DLD1 (cell line): ENCODE measurements at regions not wholly inside any gene's neighbourhood (a gene's known extent, or its start where the extent isn't known, plus 50 kb on each side); places are given as distances from the start of the nearest gene placed in this dataset.

Source experiments
- in situ Hi-C: cut with HindIII; loops from 2 replicates; pipeline ENCODE4 v1.10.0; 2017; ENCODE audit warnings: low sequenced_read_pairs

GRCh38 chr4:181951265-181951664 lies 291.9 kb upstream of the TENM3 start:
- in situ Hi-C loops: no loop called here

DNA sequence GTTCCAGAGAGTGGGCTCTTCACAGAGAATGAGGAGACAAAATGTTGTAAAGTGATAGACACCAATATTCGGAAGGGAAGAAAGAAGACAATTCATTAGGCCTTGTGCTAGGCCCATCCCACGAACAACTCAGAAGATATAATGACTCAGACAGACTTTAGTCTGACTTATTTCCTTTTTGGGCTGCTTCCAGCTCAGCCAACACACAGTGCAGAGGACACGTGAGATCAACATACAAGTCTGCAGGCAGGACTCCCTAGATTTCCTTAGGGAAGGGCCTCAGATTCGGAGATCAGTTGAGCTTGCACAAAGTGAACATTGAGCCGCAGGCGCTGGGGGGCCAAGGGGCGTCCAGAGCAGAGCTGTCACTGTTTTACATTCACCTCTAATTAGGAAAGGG lies 290.7 kb upstream of the TENM3 start:
- in situ Hi-C loops: no loop called here

GRCh38 chr4:181956512-181956911 lies 286.7 kb upstream of the TENM3 start:
- in situ Hi-C loops: no loop called here

GRCh38 chr4:181957088-181957487 lies 286.1 kb upstream of the TENM3 start:
- in situ Hi-C loops: no loop called here

GRCh38 chr4:181958446-181958845 lies 284.8 kb upstream of the TENM3 start:
- in situ Hi-C loops: no loop called here

GRCh38 chr4:181959121-181959520 lies 284.1 kb upstream of the TENM3 start:
- in situ Hi-C loops: no loop called here

DNA sequence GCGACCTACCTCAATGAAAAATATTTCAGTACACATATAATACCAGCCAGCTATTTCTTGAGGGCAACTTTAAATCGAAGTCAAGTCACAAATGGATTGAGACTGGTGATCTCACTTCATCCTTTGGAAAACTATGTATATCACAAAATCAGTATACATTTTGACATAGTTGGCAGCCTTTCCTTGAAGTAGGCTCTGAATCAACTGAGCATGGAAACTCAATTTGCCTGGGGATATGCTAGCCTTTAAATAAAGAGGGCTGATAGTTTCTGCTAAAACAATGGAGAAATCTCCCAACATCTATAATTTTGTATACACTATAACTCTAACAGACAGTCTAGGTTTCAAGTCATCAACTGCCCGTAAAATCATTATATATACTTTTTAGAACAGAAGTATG lies 282.8 kb upstream of the TENM3 start:
- in situ Hi-C loops: no loop called here

DNA sequence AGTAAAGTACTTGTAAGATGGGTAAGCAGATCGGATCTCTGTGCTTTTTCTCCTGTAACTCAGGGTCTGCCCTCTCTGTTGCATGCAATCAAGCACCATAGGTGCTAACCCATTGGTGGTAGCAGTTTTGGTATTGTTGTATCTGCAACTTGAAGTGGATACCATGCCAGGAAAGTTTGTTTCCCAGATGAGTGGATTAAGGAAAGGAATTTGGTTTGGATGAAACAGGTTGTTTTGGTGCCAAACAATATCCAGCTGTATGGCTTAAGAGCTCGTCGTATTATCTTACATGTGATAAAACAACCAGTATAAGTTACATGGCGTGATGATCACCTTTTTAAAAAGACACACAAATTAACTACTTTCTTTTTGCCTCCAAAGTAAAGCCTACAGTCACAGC lies 280.9 kb upstream of the TENM3 start:
- in situ Hi-C loops: no loop called here

- in situ Hi-C loops: no loop called here
Observed at GRCh38 chr4:181964731-181965130, 278.5 kb upstream of the TENM3 start.

GRCh38 chr4:181966104-181966551 lies 277.1 kb upstream of the TENM3 start:
- in situ Hi-C loops: no loop called here

GRCh38 chr4:181967401-181967800 lies 275.8 kb upstream of the TENM3 start:
- in situ Hi-C loops: no loop called here

GRCh38 chr4:181968371-181968770 lies 274.8 kb upstream of the TENM3 start:
- in situ Hi-C loops: no loop called here

DNA sequence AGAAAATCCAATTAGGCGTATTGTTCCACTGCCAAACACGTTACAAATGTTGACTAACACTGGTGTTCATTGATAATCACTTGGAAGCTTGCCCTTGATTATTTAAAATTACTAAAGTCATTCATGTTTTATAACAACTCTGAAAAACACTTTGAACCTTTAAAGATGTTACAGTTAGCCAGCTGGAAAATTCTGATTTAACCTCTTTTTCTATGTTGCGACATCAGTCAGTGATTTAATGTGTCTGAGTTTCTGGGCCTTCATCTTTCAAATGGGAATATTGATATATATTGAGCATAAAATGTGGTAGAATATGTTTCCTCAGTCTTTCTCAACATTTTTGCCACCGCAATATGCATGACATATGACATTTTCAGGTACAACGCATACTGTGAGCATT lies 274.1 kb upstream of the TENM3 start:
- in situ Hi-C loops: no loop called here

- in situ Hi-C loops: no loop called here
Observed at GRCh38 chr4:181970366-181970765, 272.8 kb upstream of the TENM3 start.

DNA sequence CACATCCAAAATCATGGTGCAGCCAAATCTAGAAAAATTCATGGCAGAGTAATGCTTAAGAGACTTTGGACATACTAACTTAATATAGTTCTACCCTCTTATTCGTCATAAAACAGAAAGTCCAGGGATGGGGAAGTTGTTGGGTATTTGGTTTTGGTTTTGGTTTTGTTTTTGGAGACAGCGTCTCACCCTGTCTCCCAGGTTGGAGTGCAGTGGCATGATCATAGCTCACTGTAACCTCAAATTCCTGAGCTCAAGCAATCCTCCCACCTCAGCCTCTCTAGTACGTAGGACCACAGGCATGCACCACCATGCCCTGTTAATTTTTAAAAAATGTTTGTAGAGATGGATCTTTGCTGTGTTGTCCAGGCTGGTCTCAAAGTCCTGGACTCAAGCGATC lies 271.8 kb upstream of the TENM3 start:
- in situ Hi-C loops: no loop called here

GRCh38 chr4:181971973-181972372 lies 271.2 kb upstream of the TENM3 start:
- in situ Hi-C loops: no loop called here

GRCh38 chr4:181976764-181977163 lies 266.4 kb upstream of the TENM3 start:
- in situ Hi-C loops: no loop called here

DNA sequence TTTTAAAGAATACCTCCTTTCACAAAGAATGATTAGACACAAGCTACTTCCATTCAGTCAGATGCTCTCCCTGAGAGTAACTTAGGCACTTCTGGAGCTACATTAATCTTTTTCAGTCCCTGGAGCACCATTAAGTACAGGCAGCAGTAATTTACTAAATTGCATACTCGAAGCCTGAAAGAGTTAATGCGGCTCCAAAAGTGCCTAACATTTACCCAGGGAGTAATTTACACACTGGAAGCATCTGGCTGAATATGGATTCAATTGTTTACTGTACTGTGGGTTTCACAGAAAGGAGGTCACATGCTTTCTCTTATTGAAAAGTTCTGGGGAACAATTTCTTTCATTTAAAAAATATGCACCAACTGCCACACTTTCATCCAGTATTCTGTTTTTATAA lies 260.8 kb upstream of the TENM3 start:
- in situ Hi-C loops: no loop called here

GRCh38 chr4:181982856-181983255 lies 260.3 kb upstream of the TENM3 start:
- in situ Hi-C loops: no loop called here

- in situ Hi-C loops: no loop called here
Observed at GRCh38 chr4:181987392-181987791, 255.8 kb upstream of the TENM3 start.

DNA sequence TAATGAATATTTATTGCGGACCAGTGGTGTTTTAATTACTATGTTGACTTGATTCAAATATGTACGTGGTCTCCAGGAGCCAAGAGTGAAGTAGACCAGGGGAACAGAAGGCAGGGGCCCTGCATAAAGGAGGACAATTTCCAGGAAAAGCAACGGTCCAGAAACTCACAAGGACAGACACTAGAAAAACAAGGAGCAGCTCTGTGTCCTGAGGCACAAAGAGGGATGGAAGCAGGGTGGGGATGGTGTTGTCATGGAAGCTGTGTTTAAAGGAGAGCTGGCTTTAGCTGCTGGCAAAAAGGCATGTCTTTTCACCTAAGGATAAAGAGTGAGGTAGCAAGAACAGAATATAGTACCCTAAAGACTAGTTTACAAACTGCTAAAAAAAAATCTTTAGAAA lies 254.1 kb upstream of the TENM3 start:
- in situ Hi-C loops: no loop called here

DNA sequence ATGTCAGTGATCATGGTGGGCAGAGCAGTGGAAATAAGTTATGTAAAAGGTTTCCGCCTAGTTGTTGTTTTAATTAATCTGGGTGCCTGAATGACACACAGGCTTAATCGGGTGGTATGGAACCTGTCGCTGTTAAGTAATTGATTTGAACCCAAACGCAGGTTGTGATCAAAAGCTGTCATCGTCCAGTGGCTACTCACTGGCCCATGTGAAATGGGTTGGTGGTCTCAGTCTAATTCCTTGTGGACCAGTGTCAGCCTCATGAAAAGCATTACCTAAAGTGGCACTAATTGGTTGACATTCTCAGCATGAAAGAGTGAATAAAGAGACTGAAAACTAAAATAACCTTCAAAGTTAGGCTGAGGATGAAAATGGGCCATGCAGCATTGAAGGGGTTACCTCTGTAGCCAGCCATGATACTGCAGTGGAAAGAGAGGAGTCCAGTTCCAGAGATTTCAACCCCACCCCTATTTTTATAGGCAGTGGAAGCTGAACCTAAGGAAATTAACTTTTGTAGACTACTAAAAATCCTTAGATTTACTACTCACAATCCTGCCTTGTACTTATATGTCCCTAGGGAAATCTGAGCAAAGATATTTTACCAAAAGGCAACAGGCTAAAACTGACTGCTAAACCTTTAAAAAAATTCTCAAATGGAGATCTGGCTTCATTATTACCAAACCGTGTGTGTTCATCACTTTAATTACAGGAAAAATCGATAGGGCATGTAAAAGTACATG lies 251.7 kb upstream of the TENM3 start:
- in situ Hi-C loops: no loop called here
